ENCODE measurements at regions not wholly inside any gene's neighbourhood (a gene's known extent, or its start where the extent isn't known, plus 50 kb on each side); places are given as distances from the start of the nearest gene placed in this dataset.

GRCh38 chr5:40271476-40271875, 408.2 kb upstream of the PTGER4 start:
- Histone ChIP-seq H3K27ac (no peak overlapping the region), H3K4me1 (peaks cover 0 to 24% (median 1%) of the 10 kb centered on the region in 12 donors), H3K27me3 (no peaks in the 10 kb centered on the region), H3K9me3 (no peaks in the 10 kb centered on the region), H3K4me3 (no peak overlapping the region), H3K36me3 (no peaks in the 10 kb centered on the region)
- TF ChIP-seq CTCF (IDR thresholded peaks at IDR 0.05): no peak
- no peak for TF ChIP-seq POLR2A (IDR thresholded peaks at IDR 0.05)
- intact Hi-C loops (cut with DNase I): no loop called here
- DNase-seq (no peak), ATAC-seq (no peak)
- 87 to 91% (median 90%) methylated on average over 2 of the region's 2 CpGs for WGBS, 4 donors

DNA sequence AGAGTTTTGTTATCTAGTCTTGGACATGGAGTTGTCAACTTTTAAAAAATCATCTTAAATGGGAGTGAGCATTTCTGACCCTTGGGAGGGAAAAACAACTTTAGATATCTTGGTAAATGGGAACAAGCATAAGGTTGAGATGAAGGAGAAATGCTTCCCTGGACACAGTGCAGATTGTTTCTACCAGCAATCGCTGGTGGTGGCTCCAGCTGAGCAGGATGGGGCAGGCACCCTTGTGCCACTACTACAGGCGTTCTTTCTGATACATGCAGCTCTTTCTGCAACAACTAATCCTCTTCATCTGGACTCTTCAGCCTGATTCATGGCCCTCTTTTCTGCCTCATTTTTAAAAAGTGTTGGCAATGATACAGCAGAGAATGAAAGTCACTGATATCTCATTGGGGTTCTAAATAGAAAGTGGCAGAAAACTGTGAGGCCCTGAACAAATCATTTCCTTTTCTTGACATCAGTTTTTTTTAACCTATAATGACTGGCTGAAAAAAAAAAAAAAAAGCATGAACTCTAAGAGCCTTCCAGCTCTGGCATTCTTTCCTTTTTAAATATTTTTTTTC, 409.4 kb upstream of the PTGER4 start:
- ATAC-seq (no peak), DNase-seq (no peak)
- no peak overlapping the region for H3K27ac ChIP-seq
- WGBS, 4 donors: 74 to 82% (median 79%) methylated on average over 2 of the region's 2 CpGs
- H3K27me3 ChIP-seq: no peaks in the 10 kb centered on the region
- no peaks in the 10 kb centered on the region for H3K36me3 ChIP-seq
- H3K4me1 ChIP-seq: peaks cover 0 to 24% (median 1%) of the 10 kb centered on the region in 12 donors
- intact Hi-C loops (cut with DNase I): no loop called here
- TF ChIP-seq CTCF (IDR thresholded peaks at IDR 0.05) (no peak), POLR2A (IDR thresholded peaks at IDR 0.05) (no peak)
- H3K4me3 ChIP-seq: no peak overlapping the region
- no peaks in the 10 kb centered on the region for H3K9me3 ChIP-seq

DNA sequence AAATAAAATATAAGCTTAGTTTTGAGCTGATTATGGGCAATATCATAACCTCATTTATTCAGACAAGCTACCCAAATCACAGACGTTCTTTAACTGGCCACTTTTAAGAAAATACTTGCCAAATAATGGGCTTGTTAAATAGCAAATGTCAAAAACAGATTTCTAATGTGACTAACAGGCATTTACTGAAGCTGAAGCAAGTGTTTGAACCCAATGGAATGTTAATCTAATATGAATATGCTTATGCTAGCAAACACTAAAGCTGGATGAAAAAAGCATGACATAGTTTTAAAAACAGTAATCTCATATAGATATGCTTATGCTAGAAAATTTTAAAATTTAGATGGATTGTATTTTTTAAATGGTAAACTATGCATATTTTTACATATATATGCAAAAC, 411.6 kb upstream of the PTGER4 start:
- ATAC-seq: no peak
- TF ChIP-seq POLR2A (IDR thresholded peaks at IDR 0.05) (no peak), CTCF (IDR thresholded peaks at IDR 0.05) (no peak)

DNA sequence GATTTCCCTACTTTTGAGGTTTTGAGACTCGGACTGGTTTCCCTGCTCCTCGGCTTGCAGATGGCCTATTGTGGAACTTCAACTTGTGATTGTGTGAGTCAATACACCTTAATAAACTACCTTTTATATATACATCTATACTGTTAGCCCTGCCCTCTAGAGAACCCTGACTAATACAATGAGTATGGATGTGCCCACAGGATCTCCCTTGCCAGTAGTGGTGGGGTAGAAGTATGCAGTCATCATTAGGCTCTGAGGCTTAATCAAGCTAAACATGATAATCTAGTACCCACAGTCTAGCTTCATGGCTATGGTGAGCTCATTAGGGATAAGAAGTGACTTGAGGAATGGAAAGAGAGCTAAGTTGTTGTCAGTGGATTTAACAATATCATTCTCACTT, 412.8 kb upstream of the PTGER4 start:
- no peaks in the 10 kb centered on the region for H3K36me3 ChIP-seq
- H3K4me3 ChIP-seq: no peak overlapping the region
- intact Hi-C loops (cut with DNase I): loop anchor here in 1 of 10 donors (10.0 kb wide), 1 partner anchor 48 kb away; no protein-coding TSS in a partner anchor
- peaks cover 0 to 24% (median 1%) of the 10 kb centered on the region in 12 donors for H3K4me1 ChIP-seq
- H3K27me3 ChIP-seq: no peaks in the 10 kb centered on the region
- TF ChIP-seq CTCF (IDR thresholded peaks at IDR 0.05): no peak
- TF ChIP-seq POLR2A (IDR thresholded peaks at IDR 0.05): no peak
- WGBS, 4 donors: 96 to 100% (median 97%) methylated on average over 2 of the region's 2 CpGs
- no peak overlapping the region for H3K27ac ChIP-seq
- no peaks in the 10 kb centered on the region for H3K9me3 ChIP-seq
- no peak for ATAC-seq
- DNase-seq: no peak

More for the DNA sequence above, 411.6 kb upstream of the PTGER4 start:
- Histone ChIP-seq H3K4me3 (no peak overlapping the region), H3K27ac (no peak overlapping the region), H3K4me1 (peaks cover 0 to 24% (median 1%) of the 10 kb centered on the region in 12 donors), H3K27me3 (no peaks in the 10 kb centered on the region), H3K9me3 (no peaks in the 10 kb centered on the region), H3K36me3 (no peaks in the 10 kb centered on the region)
- no peak for DNase-seq
- 37 to 55% (median 43%) methylated on average over 1 of the region's 1 CpG for WGBS, 4 donors
- intact Hi-C loops (cut with DNase I): loop anchor here in 1 of 10 donors (10.0 kb wide), 1 partner anchor 47 kb away; no protein-coding TSS in a partner anchor

All from heart left ventricle (tissue), 16 donors.